GM12872 (cell line): ENCODE measurements at regions not wholly inside any gene's neighbourhood (a gene's known extent, or its start where the extent isn't known, plus 50 kb on each side); places are given as distances from the start of the nearest gene placed in this dataset.

Experiments
- TF ChIP-seq, protein P1 (sequence below): IDR thresholded peaks from 3 replicates; pipeline ENCODE4 v1.5.1; 2011; ENCODE audit warnings: low read depth, mild to moderate bottlenecking, low read length, moderate library complexity; ENCODE audit not compliant: insufficient read depth

DNA sequence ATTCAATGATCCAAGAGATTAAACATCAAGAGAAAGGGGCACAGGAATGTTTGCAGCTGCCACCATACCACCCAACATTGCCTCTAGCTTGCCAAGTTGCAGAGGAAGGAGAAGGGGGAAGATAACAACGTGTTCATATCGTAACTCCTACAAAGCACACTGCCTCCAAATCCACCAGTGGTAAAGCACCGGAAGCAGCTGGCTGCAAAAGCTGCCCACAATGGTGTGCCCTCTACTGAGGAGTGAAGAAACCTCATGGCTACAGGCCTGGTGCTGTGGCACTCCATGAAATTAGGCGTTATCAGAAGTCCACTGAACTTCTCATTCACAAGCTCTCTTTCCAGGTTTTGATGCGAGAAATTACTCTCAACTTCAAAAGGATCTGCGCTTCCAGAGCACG lies 263.9 kb upstream of the STT3B start:
- TF ChIP-seq, protein P1, sequence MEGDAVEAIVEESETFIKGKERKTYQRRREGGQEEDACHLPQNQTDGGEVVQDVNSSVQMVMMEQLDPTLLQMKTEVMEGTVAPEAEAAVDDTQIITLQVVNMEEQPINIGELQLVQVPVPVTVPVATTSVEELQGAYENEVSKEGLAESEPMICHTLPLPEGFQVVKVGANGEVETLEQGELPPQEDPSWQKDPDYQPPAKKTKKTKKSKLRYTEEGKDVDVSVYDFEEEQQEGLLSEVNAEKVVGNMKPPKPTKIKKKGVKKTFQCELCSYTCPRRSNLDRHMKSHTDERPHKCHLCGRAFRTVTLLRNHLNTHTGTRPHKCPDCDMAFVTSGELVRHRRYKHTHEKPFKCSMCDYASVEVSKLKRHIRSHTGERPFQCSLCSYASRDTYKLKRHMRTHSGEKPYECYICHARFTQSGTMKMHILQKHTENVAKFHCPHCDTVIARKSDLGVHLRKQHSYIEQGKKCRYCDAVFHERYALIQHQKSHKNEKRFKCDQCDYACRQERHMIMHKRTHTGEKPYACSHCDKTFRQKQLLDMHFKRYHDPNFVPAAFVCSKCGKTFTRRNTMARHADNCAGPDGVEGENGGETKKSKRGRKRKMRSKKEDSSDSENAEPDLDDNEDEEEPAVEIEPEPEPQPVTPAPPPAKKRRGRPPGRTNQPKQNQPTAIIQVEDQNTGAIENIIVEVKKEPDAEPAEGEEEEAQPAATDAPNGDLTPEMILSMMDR = no peak

DNA sequence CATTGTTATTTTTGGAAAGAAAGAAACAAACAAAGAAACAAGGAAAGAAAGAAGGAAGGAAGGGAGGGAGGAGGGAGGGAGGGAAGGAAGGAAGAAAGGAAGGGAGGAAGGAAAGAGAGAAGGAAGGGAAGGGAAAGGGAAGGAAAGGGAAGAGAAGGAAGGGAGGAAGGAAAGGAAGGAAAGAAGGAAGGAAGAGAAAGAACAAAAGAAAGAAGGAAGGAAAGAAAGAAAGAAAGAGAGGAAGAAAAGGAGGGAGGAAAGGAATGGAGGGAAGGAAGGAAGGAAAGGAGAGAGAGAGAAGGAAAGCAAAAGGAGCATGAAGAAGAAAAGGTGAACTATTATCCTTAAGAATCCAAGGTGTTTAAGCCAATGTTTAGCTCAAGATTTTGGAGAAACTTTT lies 262.7 kb upstream of the STT3B start:
- TF ChIP-seq, protein P1 = no peak

DNA sequence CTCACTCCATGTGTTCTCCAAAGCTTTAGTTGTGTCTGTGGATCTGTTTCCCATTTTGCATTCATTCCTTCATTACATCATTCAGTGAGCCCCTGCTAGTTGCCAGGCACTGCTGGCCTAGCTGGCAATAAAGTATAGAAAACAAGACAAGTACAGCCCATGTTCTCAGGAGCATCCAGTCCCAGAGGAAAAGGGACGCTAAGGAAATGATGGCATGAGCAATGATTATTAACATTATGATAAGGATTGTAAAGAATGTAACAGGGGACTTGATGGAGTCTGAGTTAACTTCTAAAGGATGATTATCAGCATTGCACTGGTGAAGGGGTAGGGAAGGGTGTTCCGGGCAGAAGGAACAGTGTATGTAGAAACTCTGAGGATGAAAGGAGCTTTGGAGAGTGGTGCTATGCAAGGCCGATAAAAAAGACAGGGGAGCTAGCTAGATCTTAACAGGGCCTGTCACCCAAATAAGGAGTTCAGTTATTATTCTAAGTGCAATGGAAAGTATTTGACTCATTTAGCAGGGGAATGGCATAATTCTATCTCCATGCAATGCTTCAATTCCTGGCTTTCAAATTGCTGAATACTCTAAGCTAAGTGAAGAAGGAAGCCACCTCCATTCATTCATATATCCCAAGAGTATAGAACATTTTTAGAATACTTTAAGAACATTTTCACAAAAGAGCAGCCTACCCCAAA lies 258.2 kb upstream of the STT3B start:
- TF ChIP-seq, protein P1 = no peak

DNA sequence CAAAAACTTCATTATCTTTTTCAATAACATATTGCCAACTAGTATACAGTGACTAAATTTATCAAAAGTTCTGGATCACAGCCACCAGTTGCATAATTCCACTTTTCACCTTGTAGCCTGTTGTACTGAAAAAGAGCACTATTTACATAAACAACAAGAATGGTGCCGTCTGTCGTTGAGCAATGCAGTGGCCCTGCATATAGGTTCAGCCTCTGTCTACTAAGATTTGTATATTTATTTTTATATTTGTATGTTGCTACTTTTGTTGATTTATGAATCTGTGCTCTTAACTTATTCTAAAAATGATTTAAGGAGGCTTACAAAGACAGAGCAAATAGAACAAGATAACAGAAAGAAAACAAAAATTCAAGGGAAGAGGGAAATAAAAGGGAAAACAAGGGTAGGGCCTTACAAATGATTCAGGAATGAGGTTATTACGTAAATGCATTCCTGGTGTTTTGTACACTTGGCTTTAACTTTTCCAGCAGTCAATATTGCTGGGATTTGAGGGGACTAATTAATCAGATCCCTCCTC lies 257.6 kb upstream of the STT3B start:
- TF ChIP-seq, protein P1 = no peak

DNA sequence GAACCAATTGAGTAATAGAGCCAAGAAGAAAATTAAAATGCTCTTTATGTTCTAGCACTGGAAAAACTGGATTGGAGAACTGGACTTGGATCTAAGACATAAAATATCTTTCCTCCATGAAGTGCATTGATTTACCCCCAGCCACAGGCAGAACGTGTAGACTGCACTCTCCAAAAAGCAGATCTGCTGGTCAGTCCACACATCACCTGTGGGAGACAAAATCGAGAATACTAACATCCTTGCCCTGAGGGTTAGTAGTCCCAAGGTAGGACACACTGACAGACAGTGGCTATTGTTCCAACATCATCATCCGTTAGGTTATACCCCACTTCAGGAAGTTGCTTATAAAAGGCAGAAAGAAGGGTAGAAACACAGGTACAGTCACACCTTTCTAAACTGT lies 257.1 kb upstream of the STT3B start:
- TF ChIP-seq, protein P1 = no peak

DNA sequence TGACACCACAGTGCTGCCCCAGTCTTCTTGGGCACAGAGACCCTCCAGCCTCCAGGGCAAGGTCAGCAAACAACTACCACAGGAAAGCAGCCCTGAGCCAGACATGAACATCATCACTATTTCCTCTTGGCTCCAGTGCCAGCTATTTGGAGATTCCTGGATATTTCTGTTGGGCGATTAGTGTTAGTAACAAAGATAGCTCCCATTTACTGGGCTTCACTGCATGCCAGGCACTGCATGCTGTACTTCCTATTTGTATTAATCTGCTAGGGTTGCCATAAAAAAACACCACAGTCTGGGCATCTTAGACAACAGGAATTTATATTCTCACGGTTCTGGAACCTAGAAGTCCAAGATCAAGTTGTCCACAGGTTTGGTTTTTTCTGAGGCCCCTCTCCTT lies 255.1 kb upstream of the STT3B start:
- TF ChIP-seq, protein P1 = no peak

DNA sequence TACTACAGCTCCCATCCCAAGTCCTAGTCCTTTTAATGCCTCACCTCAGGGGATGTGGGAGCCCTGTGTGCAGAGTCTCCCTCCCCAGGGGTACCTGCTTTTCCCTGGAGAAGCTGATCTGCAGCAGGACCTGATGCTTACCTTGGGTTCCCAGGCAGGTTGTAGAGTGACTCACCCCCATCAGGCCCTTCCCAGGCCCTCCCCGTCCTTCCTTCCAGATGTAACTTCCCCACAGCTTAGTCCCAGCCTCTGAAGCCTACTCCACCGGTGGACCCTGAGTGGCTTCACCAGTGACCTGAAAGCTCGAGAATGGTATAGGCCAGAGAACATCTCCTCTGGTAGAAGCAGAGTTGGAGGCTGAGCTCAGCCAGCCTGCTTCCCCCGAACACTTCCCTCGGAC lies 254.2 kb upstream of the STT3B start:
- TF ChIP-seq, protein P1 = no peak
